ENCODE measurements at regions not wholly inside any gene's neighbourhood (a gene's known extent, or its start where the extent isn't known, plus 50 kb on each side); places are given as distances from the start of the nearest gene placed in this dataset.
"Not testable (repeated sequence)": the region's sequence is repeated elsewhere in the genome, so short reads cannot be mapped to it uniquely, and the experiment has no call there.

GRCh38 chr4:112026058-112026457 is 119.2 kb upstream of the FAM241A start:
- DNase-seq (ENCODE audit: low read depth in 3 of 3, low spot score in 2 of 3), result no peak

- DNase-seq (ENCODE audit: low read depth in 3 of 3, low spot score in 2 of 3), result peak in 1 of 3 donors; percentile 3
Measured at GRCh38 chr4:112029771-112030171, 115.5 kb upstream of the FAM241A start.

- peak; percentile 29 to 41 (median 32) for DNase-seq (ENCODE audit: low read depth in 3 of 3, low spot score in 2 of 3)
Measured at GRCh38 chr4:112031712-112032328, 113.4 kb upstream of the FAM241A start.

GRCh38 chr4:112036886-112037285 is 108.4 kb upstream of the FAM241A start:
- no peak for DNase-seq (ENCODE audit: low read depth in 3 of 3, low spot score in 2 of 3)

GRCh38 chr4:112038861-112039260 is 106.4 kb upstream of the FAM241A start:
- no peak for DNase-seq (ENCODE audit: low read depth in 3 of 3, low spot score in 2 of 3)

- not testable (repeated sequence) for DNase-seq (ENCODE audit: low read depth in 3 of 3, low spot score in 2 of 3)
Measured at GRCh38 chr4:112049119-112049518, 96.1 kb upstream of the FAM241A start.

- no peak for DNase-seq (ENCODE audit: low read depth in 3 of 3, low spot score in 2 of 3)
Measured at GRCh38 chr4:112053825-112054350, 91.4 kb upstream of the FAM241A start.

- no peak for DNase-seq (ENCODE audit: low read depth in 3 of 3, low spot score in 2 of 3)
Measured at GRCh38 chr4:112055100-112055499, 90.2 kb upstream of the FAM241A start.

GRCh38 chr4:112057470-112057869 is 87.8 kb upstream of the FAM241A start:
- DNase-seq (ENCODE audit: low read depth in 3 of 3, low spot score in 2 of 3), result no peak

GRCh38 chr4:112058433-112058832 is 86.8 kb upstream of the FAM241A start:
- no peak for DNase-seq (ENCODE audit: low read depth in 3 of 3, low spot score in 2 of 3)

GRCh38 chr4:112060212-112060611 is 85.0 kb upstream of the FAM241A start:
- no peak for DNase-seq (ENCODE audit: low read depth in 3 of 3, low spot score in 2 of 3)

- no peak for DNase-seq (ENCODE audit: low read depth in 3 of 3, low spot score in 2 of 3)
Measured at GRCh38 chr4:112061207-112061817, 83.9 kb upstream of the FAM241A start.

GRCh38 chr4:112063260-112063659 is 82.0 kb upstream of the FAM241A start:
- DNase-seq (ENCODE audit: low read depth in 3 of 3, low spot score in 2 of 3), result no peak

GRCh38 chr4:112069110-112069509 is 76.1 kb upstream of the FAM241A start:
- no peak for DNase-seq (ENCODE audit: low read depth in 3 of 3, low spot score in 2 of 3)

GRCh38 chr4:112073181-112073580 is 72.1 kb upstream of the FAM241A start:
- DNase-seq (ENCODE audit: low read depth in 3 of 3, low spot score in 2 of 3), result no peak

- DNase-seq (ENCODE audit: low read depth in 3 of 3, low spot score in 2 of 3), result no peak
Measured at GRCh38 chr4:112075129-112075753, 70.0 kb upstream of the FAM241A start.

GRCh38 chr4:112075906-112076305 is 69.3 kb upstream of the FAM241A start:
- no peak for DNase-seq (ENCODE audit: low read depth in 3 of 3, low spot score in 2 of 3)

GRCh38 chr4:112076919-112077608 is 68.2 kb upstream of the FAM241A start:
- DNase-seq (ENCODE audit: low read depth in 3 of 3, low spot score in 2 of 3), result no peak

- no peak for DNase-seq (ENCODE audit: low read depth in 3 of 3, low spot score in 2 of 3)
Measured at GRCh38 chr4:112077743-112078142, 67.5 kb upstream of the FAM241A start.

GRCh38 chr4:112082954-112083586 is 62.2 kb upstream of the FAM241A start:
- DNase-seq (ENCODE audit: low read depth in 3 of 3, low spot score in 2 of 3), result no peak
